ENCODE measurements at regions not wholly inside any gene's neighbourhood (a gene's known extent, or its start where the extent isn't known, plus 50 kb on each side); places are given as distances from the start of the nearest gene placed in this dataset.

DNA sequence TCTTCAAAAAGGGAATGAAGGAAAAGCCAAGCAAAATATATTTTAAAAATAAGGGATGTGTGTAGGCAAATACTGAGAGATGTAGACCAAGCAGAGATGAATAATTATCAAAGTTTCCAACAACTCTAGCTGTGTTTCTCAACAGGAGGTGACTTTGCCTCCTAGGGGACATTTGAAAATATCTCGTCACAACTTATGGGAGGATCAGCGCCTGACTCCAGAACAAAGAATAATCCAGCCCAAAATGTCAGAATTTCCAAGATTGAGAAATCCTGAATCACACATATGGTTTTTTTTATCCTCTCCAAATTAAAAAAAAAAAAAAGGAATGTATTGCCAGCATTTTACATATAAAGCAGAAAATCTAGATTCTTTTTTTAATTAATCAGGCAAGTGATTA, 241.2 kb upstream of the ZFP64 start:
- TF ChIP-seq EZH2 (IDR thresholded peaks at IDR 0.05; ENCODE audit: borderline replicate concordance, insufficient read depth, low read length, poor library complexity, severe bottlenecking) (no peak), MXI1 (conservative IDR thresholded peaks at IDR 0.05; ENCODE audit: poor library complexity, severe bottlenecking) (no peak), EP300 (conservative IDR thresholded peaks at IDR 0.05; ENCODE audit: poor library complexity, severe bottlenecking) (no peak)
- TF ChIP-seq, protein P1, sequence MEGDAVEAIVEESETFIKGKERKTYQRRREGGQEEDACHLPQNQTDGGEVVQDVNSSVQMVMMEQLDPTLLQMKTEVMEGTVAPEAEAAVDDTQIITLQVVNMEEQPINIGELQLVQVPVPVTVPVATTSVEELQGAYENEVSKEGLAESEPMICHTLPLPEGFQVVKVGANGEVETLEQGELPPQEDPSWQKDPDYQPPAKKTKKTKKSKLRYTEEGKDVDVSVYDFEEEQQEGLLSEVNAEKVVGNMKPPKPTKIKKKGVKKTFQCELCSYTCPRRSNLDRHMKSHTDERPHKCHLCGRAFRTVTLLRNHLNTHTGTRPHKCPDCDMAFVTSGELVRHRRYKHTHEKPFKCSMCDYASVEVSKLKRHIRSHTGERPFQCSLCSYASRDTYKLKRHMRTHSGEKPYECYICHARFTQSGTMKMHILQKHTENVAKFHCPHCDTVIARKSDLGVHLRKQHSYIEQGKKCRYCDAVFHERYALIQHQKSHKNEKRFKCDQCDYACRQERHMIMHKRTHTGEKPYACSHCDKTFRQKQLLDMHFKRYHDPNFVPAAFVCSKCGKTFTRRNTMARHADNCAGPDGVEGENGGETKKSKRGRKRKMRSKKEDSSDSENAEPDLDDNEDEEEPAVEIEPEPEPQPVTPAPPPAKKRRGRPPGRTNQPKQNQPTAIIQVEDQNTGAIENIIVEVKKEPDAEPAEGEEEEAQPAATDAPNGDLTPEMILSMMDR (IDR thresholded peaks at IDR 0.05; ENCODE audit: poor library complexity, severe bottlenecking), result no peak
- TF ChIP-seq, protein P2, sequence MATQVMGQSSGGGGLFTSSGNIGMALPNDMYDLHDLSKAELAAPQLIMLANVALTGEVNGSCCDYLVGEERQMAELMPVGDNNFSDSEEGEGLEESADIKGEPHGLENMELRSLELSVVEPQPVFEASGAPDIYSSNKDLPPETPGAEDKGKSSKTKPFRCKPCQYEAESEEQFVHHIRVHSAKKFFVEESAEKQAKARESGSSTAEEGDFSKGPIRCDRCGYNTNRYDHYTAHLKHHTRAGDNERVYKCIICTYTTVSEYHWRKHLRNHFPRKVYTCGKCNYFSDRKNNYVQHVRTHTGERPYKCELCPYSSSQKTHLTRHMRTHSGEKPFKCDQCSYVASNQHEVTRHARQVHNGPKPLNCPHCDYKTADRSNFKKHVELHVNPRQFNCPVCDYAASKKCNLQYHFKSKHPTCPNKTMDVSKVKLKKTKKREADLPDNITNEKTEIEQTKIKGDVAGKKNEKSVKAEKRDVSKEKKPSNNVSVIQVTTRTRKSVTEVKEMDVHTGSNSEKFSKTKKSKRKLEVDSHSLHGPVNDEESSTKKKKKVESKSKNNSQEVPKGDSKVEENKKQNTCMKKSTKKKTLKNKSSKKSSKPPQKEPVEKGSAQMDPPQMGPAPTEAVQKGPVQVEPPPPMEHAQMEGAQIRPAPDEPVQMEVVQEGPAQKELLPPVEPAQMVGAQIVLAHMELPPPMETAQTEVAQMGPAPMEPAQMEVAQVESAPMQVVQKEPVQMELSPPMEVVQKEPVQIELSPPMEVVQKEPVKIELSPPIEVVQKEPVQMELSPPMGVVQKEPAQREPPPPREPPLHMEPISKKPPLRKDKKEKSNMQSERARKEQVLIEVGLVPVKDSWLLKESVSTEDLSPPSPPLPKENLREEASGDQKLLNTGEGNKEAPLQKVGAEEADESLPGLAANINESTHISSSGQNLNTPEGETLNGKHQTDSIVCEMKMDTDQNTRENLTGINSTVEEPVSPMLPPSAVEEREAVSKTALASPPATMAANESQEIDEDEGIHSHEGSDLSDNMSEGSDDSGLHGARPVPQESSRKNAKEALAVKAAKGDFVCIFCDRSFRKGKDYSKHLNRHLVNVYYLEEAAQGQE (IDR thresholded peaks at IDR 0.05; ENCODE audit: borderline replicate concordance), result no peak
- Histone ChIP-seq H3K4me2 (ENCODE audit: low read length) (no peak overlapping the region), H3K27me3 (ENCODE audit: insufficient read depth, low read depth, low read length) (no peaks in the 10 kb centered on the region), H3K9me3 (ENCODE audit: low read length) (no peaks in the 10 kb centered on the region), H3K9me2 (ENCODE audit: insufficient read depth, low read length) (no peaks in the 10 kb centered on the region), H3K36me3 (ENCODE audit: insufficient read depth, low read length) (no peaks in the 10 kb centered on the region), H3K4me3 (ENCODE audit: low read length) (no peak overlapping the region), H2AFZ (ENCODE audit: low read depth, low read length) (no peak overlapping the region), H4K20me1 (ENCODE audit: insufficient read depth) (no peaks in the 10 kb centered on the region), H3K27ac (ENCODE audit: low read length) (no peak overlapping the region), H3F3A (ENCODE audit: insufficient read depth, low read length, poor library complexity, severe bottlenecking) (no peaks in the 10 kb centered on the region), H3K79me2 (replicated peaks; ENCODE audit: insufficient read depth, low read length) (no peaks in the 10 kb centered on the region), H3K9ac (ENCODE audit: low read length) (no peak overlapping the region)

DNA sequence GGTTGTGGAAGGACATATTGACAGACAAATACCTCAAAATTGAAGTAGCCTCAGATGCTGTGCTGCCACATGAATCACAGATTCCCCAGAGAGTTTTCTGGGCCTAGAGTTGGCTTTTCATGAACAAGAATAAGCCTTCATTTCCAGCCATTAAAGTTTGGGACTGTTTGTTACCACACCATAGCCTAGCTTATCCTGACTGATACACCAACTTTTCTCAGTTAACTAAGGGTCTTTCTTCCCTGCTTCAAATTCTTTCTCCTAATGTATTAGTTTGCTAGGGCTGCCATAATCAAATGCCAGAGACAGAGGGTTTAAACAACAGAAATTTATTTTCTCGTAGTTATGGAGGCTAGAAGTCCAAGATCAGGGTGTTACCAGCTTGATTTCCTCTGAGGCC, 237.4 kb upstream of the ZFP64 start:
- Histone ChIP-seq H3K4me2 (ENCODE audit: low read length) (no peak overlapping the region), H3K9ac (ENCODE audit: low read length) (no peak overlapping the region), H3K9me3 (ENCODE audit: low read length) (no peaks in the 10 kb centered on the region), H3K9me2 (ENCODE audit: insufficient read depth, low read length) (no peaks in the 10 kb centered on the region), H4K20me1 (ENCODE audit: insufficient read depth) (no peaks in the 10 kb centered on the region), H3F3A (ENCODE audit: insufficient read depth, low read length, poor library complexity, severe bottlenecking) (no peaks in the 10 kb centered on the region), H2AFZ (ENCODE audit: low read depth, low read length) (no peak overlapping the region), H3K4me3 (ENCODE audit: low read length) (no peak overlapping the region), H3K36me3 (ENCODE audit: insufficient read depth, low read length) (no peaks in the 10 kb centered on the region), H3K27ac (ENCODE audit: low read length) (no peak overlapping the region), H3K27me3 (ENCODE audit: insufficient read depth, low read depth, low read length) (no peaks in the 10 kb centered on the region), H3K79me2 (replicated peaks; ENCODE audit: insufficient read depth, low read length) (no peaks in the 10 kb centered on the region)
- TF ChIP-seq RAD21 (conservative IDR thresholded peaks at IDR 0.05) (no peak), TAF1 (IDR thresholded peaks at IDR 0.05; ENCODE audit: low read depth) (no peak)
- TF ChIP-seq, protein P1 (IDR thresholded peaks at IDR 0.05; ENCODE audit: poor library complexity, severe bottlenecking), result no peak
- TF ChIP-seq, protein P2 (IDR thresholded peaks at IDR 0.05; ENCODE audit: borderline replicate concordance), result no peak
